Caco-2 (cell line): ENCODE measurements at regions not wholly inside any gene's neighbourhood (a gene's known extent, or its start where the extent isn't known, plus 50 kb on each side); places are given as distances from the start of the nearest gene placed in this dataset.

ENCODE experiments used
- BruUV-seq: library from RNA; stranded (reverse); fragments of 400-500 nt; replicated peaks from 2 replicates; lab custom pipeline; 2021; lab: Mats Ljungman, UMichigan
- CTCF ChIA-PET: fragments of 300-600 bp; sonication (Branson Sonifier 250); formaldehyde crosslinking; loops from one replicate; lab custom pipeline; 2022; ENCODE audit warnings: antibody characterized with exemption; lab: Charles Lee
- POLR2A ChIA-PET: fragments of 300-600 bp; sonication (Branson Sonifier 250); formaldehyde crosslinking; loops from one replicate; lab custom pipeline; 2022; ENCODE audit warnings: antibody characterized with exemption; lab: Charles Lee
- DNase-seq, 2 experiments: peaks; one replicate each; pipeline versions ENCODE4 v3.0.0 to v3.0.0-alpha.2; 2020 to 2022
- H3K27me3 ChIP-seq: replicated peaks from 2 replicates; pipeline ENCODE4 v1.6.0; 2011; ENCODE audit warnings: low read length; ENCODE audit not compliant: control insufficient read depth, insufficient read depth
- H3K36me3 ChIP-seq: 2 replicates; pipeline ENCODE4 v1.5.1; 2011; ENCODE audit warnings: low read length; ENCODE audit not compliant: control insufficient read depth, insufficient read depth
- H3K4me1 ChIP-seq: fragments of 250-450 bp; sonication (Bioruptor Pico); 2 replicates; pipeline ENCODE4 v1.5.1; 2020; ENCODE audit warnings: mild to moderate bottlenecking
- H3K4me3 ChIP-seq: 2 replicates; pipeline ENCODE4 v1.5.1; 2011; ENCODE audit warnings: low read depth, mild to moderate bottlenecking, control low read depth, low read length
- H3K9me3 ChIP-seq: fragments of 250-450 bp; sonication (Bioruptor Pico); 2 replicates; pipeline ENCODE4 v1.5.1; 2020; ENCODE audit warnings: mild to moderate bottlenecking, moderate library complexity
- H3K27ac Mint-ChIP-seq: one replicate; pipeline ENCODE4 v1.8.0; 2022; ENCODE audit warnings: mixed read lengths; ENCODE audit not compliant: unreplicated experiment
- H3K27me3 Mint-ChIP-seq: one replicate; pipeline ENCODE4 v1.8.0; 2022; ENCODE audit warnings: mixed read lengths; ENCODE audit not compliant: insufficient read depth, unreplicated experiment
- H3K36me3 Mint-ChIP-seq: one replicate; pipeline ENCODE4 v1.8.0; 2022; ENCODE audit warnings: mild to moderate bottlenecking, mixed read lengths; ENCODE audit not compliant: insufficient read depth, unreplicated experiment
- H3K4me1 Mint-ChIP-seq: one replicate; pipeline ENCODE4 v1.8.0; 2022; ENCODE audit warnings: low read depth, mixed read lengths; ENCODE audit not compliant: unreplicated experiment
- H3K4me3 Mint-ChIP-seq: one replicate; pipeline ENCODE4 v1.8.0; 2022; ENCODE audit warnings: mild to moderate bottlenecking, moderate library complexity, mixed read lengths; ENCODE audit not compliant: unreplicated experiment
- H3K9me3 Mint-ChIP-seq: one replicate; pipeline ENCODE4 v1.8.0; 2022; ENCODE audit warnings: mixed read lengths; ENCODE audit not compliant: unreplicated experiment
- intact Hi-C: fragments of 100-400 bp; cut with micrococcal nuclease; formaldehyde crosslinking; loops from one replicate; pipeline ENCODE4 v1.10.0; 2022; ENCODE audit not compliant: unreplicated experiment
- TF ChIP-seq, protein P1 (sequence below), 2 experiments: fragments of 200-600 bp in 1 of 2; IDR thresholded peaks; 1 replicate in 1 of 2; 2 replicates in 1 of 2; pipeline versions ENCODE4 v1.5.1 to v1.8.0; 2011 to 2022; ENCODE audit warnings: antibody characterized with exemption in 1 of 2, control low read depth in 1 of 2, inconsistent platforms in 1 of 2, low read depth in 1 of 2, low read length in 1 of 2, mild to moderate bottlenecking in 1 of 2, moderate library complexity in 1 of 2; ENCODE audit not compliant: insufficient read depth in 1 of 2, severe bottlenecking in 1 of 2, unreplicated experiment in 1 of 2

GRCh38 chr1:227370533-227371254 is 52.4 kb upstream of the CDC42BPA start:
- Histone ChIP-seq H3K9me3 (0 out of 2 replicates have a peak, but pooled peaks cover 3% of the 10 kb centered on the region), H3K4me3 (no peak overlapping the region), H3K4me1 (no peaks in the 10 kb centered on the region), H3K36me3 (no peaks in the 10 kb centered on the region), H3K27me3 (no peaks in the 10 kb centered on the region)
- intact Hi-C loops = no loop called here
- H3K4me3 Mint-ChIP-seq = no peak overlapping the region
- BruUV-seq = no TSS peak
- no peaks in the 10 kb centered on the region for H3K9me3 Mint-ChIP-seq
- peaks cover 6% of the 10 kb centered on the region for H3K4me1 Mint-ChIP-seq
- TF ChIP-seq, protein P1, sequence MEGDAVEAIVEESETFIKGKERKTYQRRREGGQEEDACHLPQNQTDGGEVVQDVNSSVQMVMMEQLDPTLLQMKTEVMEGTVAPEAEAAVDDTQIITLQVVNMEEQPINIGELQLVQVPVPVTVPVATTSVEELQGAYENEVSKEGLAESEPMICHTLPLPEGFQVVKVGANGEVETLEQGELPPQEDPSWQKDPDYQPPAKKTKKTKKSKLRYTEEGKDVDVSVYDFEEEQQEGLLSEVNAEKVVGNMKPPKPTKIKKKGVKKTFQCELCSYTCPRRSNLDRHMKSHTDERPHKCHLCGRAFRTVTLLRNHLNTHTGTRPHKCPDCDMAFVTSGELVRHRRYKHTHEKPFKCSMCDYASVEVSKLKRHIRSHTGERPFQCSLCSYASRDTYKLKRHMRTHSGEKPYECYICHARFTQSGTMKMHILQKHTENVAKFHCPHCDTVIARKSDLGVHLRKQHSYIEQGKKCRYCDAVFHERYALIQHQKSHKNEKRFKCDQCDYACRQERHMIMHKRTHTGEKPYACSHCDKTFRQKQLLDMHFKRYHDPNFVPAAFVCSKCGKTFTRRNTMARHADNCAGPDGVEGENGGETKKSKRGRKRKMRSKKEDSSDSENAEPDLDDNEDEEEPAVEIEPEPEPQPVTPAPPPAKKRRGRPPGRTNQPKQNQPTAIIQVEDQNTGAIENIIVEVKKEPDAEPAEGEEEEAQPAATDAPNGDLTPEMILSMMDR (IDR thresholded peaks at IDR 0.05; ENCODE audit: insufficient read depth in 1 of 2, low read depth in 1 of 2, low read length in 1 of 2, severe bottlenecking in 1 of 2, unreplicated experiment in 1 of 2) = no peak
- ChIA-PET CTCF (no interaction called here), POLR2A (no interaction called here)
- DNase-seq = no peak
- no peaks in the 10 kb centered on the region for H3K36me3 Mint-ChIP-seq
- H3K27me3 Mint-ChIP-seq = no peaks in the 10 kb centered on the region
- H3K27ac Mint-ChIP-seq = no peak overlapping the region

DNA sequence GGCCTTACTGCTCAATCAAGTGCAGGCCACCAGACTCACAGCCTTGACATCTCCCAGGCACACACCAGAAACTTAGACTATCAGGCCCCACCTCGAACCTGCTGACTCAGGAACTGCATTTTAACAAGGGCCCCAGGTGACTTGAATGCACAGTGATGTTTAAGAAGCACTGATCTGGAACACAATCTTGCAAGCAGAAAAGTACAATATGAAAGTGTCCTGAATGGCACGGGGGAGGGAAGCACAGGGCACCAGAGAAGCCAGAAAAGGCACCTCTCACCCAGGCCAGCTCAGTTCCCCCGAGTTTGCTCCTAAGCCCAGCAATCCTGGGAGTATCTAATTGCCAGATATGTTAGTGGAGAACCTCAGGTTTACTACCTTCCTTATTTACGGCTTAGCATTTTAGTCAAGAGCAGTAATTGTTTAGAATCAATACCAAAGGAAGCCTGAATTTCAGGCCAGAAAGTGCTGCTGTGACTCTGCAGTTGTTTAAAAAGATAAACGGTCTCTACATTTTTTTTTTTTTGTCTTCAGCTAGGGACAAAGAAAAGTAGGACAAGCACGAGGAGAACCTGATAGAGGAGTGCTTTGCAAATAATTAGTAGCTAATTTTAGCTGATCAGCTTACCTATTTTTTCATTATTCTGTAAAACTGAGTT is 50.9 kb upstream of the CDC42BPA start:
- TF ChIP-seq, protein P1 (IDR thresholded peaks at IDR 0.05; ENCODE audit: insufficient read depth in 1 of 2, low read depth in 1 of 2, low read length in 1 of 2, severe bottlenecking in 1 of 2, unreplicated experiment in 1 of 2) = no peak
- Mint-ChIP-seq H3K9me3 (no peaks in the 10 kb centered on the region), H3K27ac (no peak overlapping the region), H3K4me1 (peaks cover 6% of the 10 kb centered on the region), H3K36me3 (no peaks in the 10 kb centered on the region), H3K27me3 (no peaks in the 10 kb centered on the region), H3K4me3 (no peak overlapping the region)
- no peaks in the 10 kb centered on the region for H3K27me3 ChIP-seq
- no peak overlapping the region for H3K4me3 ChIP-seq
- intact Hi-C loops = no loop called here
- no peak for DNase-seq
- H3K4me1 ChIP-seq = no peaks in the 10 kb centered on the region
- 0 out of 2 replicates have a peak, but pooled peaks cover 5% of the 10 kb centered on the region for H3K9me3 ChIP-seq
- no TSS peak for BruUV-seq
- CTCF ChIA-PET = interaction anchor here (0.6 kb wide), 1 partner anchor 457 kb away, joined by 3 read pairs; no protein-coding TSS in a partner anchor
- POLR2A ChIA-PET = no interaction called here
- no peaks in the 10 kb centered on the region for H3K36me3 ChIP-seq
